ENCODE measurements at regions not wholly inside any gene's neighbourhood (a gene's known extent, or its start where the extent isn't known, plus 50 kb on each side); places are given as distances from the start of the nearest gene placed in this dataset.

GRCh38 chr11:27287205-27287604 is 75.8 kb downstream of the CCDC34 start:
- TF ChIP-seq CTCF (IDR thresholded peaks at IDR 0.05): no peak

- TF ChIP-seq CTCF (IDR thresholded peaks at IDR 0.05): no peak
Measured at GRCh38 chr11:27285761-27286160, 77.3 kb downstream of the CCDC34 start.

- TF ChIP-seq CTCF (IDR thresholded peaks at IDR 0.05): no peak
Measured at GRCh38 chr11:27282806-27283205, 80.2 kb downstream of the CCDC34 start.

GRCh38 chr11:27281740-27282590 is 81.0 kb downstream of the CCDC34 start:
- TF ChIP-seq CTCF (IDR thresholded peaks at IDR 0.05): no peak

GRCh38 chr11:27281276-27281675 is 81.7 kb downstream of the CCDC34 start:
- TF ChIP-seq CTCF (IDR thresholded peaks at IDR 0.05): no peak

- no peak for TF ChIP-seq CTCF (IDR thresholded peaks at IDR 0.05)
Measured at GRCh38 chr11:27280140-27280539, 82.9 kb downstream of the CCDC34 start.

DNA sequence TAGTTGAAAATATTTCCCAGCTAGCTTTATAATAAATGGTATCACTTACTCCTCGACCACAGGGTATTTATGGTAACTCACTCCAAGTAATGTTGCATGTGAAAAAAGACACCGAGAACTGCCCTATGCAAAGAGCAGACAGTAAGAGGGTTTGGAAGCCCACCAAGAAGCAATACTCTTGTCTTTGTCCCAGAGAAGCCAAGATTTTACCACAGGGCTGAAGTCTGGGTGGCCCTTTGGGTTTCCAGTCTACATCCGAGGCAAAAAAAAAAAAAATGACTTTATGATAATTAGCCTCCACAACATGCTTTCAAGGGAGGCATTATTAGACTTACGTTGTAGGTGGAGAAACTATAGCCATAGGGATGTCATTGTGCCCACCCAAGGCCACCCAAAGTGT is 83.6 kb downstream of the CCDC34 start:
- TF ChIP-seq CTCF (IDR thresholded peaks at IDR 0.05): no peak

All from LNCAP (cell line).